Skeletal muscle satellite cell (primary cell): ENCODE measurements at regions not wholly inside any gene's neighbourhood (a gene's known extent, or its start where the extent isn't known, plus 50 kb on each side); places are given as distances from the start of the nearest gene placed in this dataset.
"Not testable (repeated sequence)": the region's sequence is repeated elsewhere in the genome, so short reads cannot be mapped to it uniquely, and the experiment has no call there.

Experiments
- H3K27me3 ChIP-seq: 2 replicates; pipeline ENCODE4 v1.7.0; 2013; ENCODE audit warnings: low read length; ENCODE audit not compliant: control insufficient read depth, insufficient read depth
- H3K36me3 ChIP-seq: 2 replicates; pipeline ENCODE4 v1.7.0; 2013; ENCODE audit warnings: mild to moderate bottlenecking, control low read depth, low read length; ENCODE audit not compliant: insufficient read depth
- H3K4me1 ChIP-seq: 2 replicates; pipeline ENCODE4 v1.7.0; 2013; ENCODE audit warnings: low read length; ENCODE audit not compliant: control insufficient read depth, insufficient read depth
- H3K4me2 ChIP-seq: 2 replicates; pipeline ENCODE4 v1.7.0; 2013; ENCODE audit warnings: mild to moderate bottlenecking, low read length
- H3K4me3 ChIP-seq: 2 replicates; pipeline ENCODE4 v1.7.0; 2013; ENCODE audit warnings: low read length
- H3K9ac ChIP-seq: 2 replicates; pipeline ENCODE4 v1.7.0; 2013; ENCODE audit warnings: mild to moderate bottlenecking, low read depth, low read length, moderate library complexity
- H3K9me3 ChIP-seq: replicated peaks from 2 replicates; pipeline ENCODE4 v1.7.0; 2013; ENCODE audit warnings: mild to moderate bottlenecking, control low read depth, low read length

GRCh38 chr9:3746296-3747275 is 220.8 kb upstream of the RFX3 start:
- Histone ChIP-seq H3K9ac (peak overlapping the region; percentile 20), H3K9me3 (no peaks in the 10 kb centered on the region), H3K4me2 (peak overlapping the region; percentile 55), H3K27me3 (no peaks in the 10 kb centered on the region), H3K36me3 (no peaks in the 10 kb centered on the region), H3K4me3 (no peak overlapping the region), H3K4me1 (peaks cover 24% of the 10 kb centered on the region)

GRCh38 chr9:3743901-3744413 is 218.2 kb upstream of the RFX3 start:
- Histone ChIP-seq H3K27me3 (no peaks in the 10 kb centered on the region), H3K36me3 (no peaks in the 10 kb centered on the region), H3K9me3 (no peaks in the 10 kb centered on the region), H3K4me1 (peaks cover 22% of the 10 kb centered on the region), H3K9ac (no peak overlapping the region), H3K4me3 (no peak overlapping the region), H3K4me2 (no peak overlapping the region)

GRCh38 chr9:3742586-3742985 is 216.8 kb upstream of the RFX3 start:
- H3K27me3 ChIP-seq, result no peaks in the 10 kb centered on the region
- H3K4me3 ChIP-seq, result no peak overlapping the region
- no peak overlapping the region for H3K4me2 ChIP-seq
- no peaks in the 10 kb centered on the region for H3K36me3 ChIP-seq
- no peak overlapping the region for H3K9ac ChIP-seq
- peaks cover 22% of the 10 kb centered on the region for H3K4me1 ChIP-seq
- H3K9me3 ChIP-seq, result no peaks in the 10 kb centered on the region

- Histone ChIP-seq H3K4me3 (no peak overlapping the region), H3K9ac (no peak overlapping the region), H3K9me3 (no peaks in the 10 kb centered on the region), H3K4me1 (peaks cover 17% of the 10 kb centered on the region), H3K4me2 (no peak overlapping the region), H3K36me3 (no peaks in the 10 kb centered on the region), H3K27me3 (no peaks in the 10 kb centered on the region)
These were observed 215.9 kb upstream of the RFX3 start for GRCh38 chr9:3741729-3742128.

- Histone ChIP-seq H3K4me3 (no peak overlapping the region), H3K4me1 (peaks cover 10% of the 10 kb centered on the region), H3K36me3 (no peaks in the 10 kb centered on the region), H3K4me2 (no peak overlapping the region), H3K9me3 (no peaks in the 10 kb centered on the region), H3K9ac (peak overlapping the region; percentile 16), H3K27me3 (no peaks in the 10 kb centered on the region)
These were observed 215.1 kb upstream of the RFX3 start for GRCh38 chr9:3740690-3741419.

GRCh38 chr9:3736161-3736560 is 210.4 kb upstream of the RFX3 start:
- Histone ChIP-seq H3K9me3 (no peaks in the 10 kb centered on the region), H3K4me2 (no peak overlapping the region), H3K36me3 (no peaks in the 10 kb centered on the region), H3K27me3 (no peaks in the 10 kb centered on the region), H3K9ac (no peak overlapping the region), H3K4me1 (peaks cover 11% of the 10 kb centered on the region), H3K4me3 (no peak overlapping the region)

GRCh38 chr9:3735251-3735650 is 209.4 kb upstream of the RFX3 start:
- no peak overlapping the region for H3K9ac ChIP-seq
- H3K4me3 ChIP-seq, result no peak overlapping the region
- peaks cover 3% of the 10 kb centered on the region for H3K4me1 ChIP-seq
- no peaks in the 10 kb centered on the region for H3K9me3 ChIP-seq
- H3K4me2 ChIP-seq, result no peak overlapping the region
- H3K36me3 ChIP-seq, result no peaks in the 10 kb centered on the region
- H3K27me3 ChIP-seq, result no peaks in the 10 kb centered on the region

- not testable (repeated sequence) for H3K4me3 ChIP-seq, H3K9me3 ChIP-seq, H3K27me3 ChIP-seq, H3K4me2 ChIP-seq, H3K4me1 ChIP-seq, H3K9ac ChIP-seq, H3K36me3 ChIP-seq
These were observed 207.9 kb upstream of the RFX3 start for GRCh38 chr9:3733527-3734262.

- Histone ChIP-seq H3K36me3 (no peaks in the 10 kb centered on the region), H3K9ac (no peak overlapping the region)
These were observed 207.2 kb upstream of the RFX3 start for GRCh38 chr9:3733039-3733408.

GRCh38 chr9:3732077-3733038 is 206.6 kb upstream of the RFX3 start:
- H3K9me3 ChIP-seq, result no peaks in the 10 kb centered on the region
- H3K4me2 ChIP-seq, result peak overlapping the region; percentile 79
- H3K4me3 ChIP-seq, result peak overlapping the region; percentile 56
- no peaks in the 10 kb centered on the region for H3K27me3 ChIP-seq
- no peaks in the 10 kb centered on the region for H3K36me3 ChIP-seq
- peaks cover 3% of the 10 kb centered on the region for H3K4me1 ChIP-seq
- H3K9ac ChIP-seq, result peak overlapping the region; percentile 62

More at GRCh38 chr9:3733039-3733408, 207.2 kb upstream of the RFX3 start:
- H3K4me1 ChIP-seq, result peaks cover 3% of the 10 kb centered on the region
- no peaks in the 10 kb centered on the region for H3K27me3 ChIP-seq
- H3K9me3 ChIP-seq, result no peaks in the 10 kb centered on the region
- no peak overlapping the region for H3K4me2 ChIP-seq
- no peak overlapping the region for H3K4me3 ChIP-seq
